ENCODE measurements at regions not wholly inside any gene's neighbourhood (a gene's known extent, or its start where the extent isn't known, plus 50 kb on each side); places are given as distances from the start of the nearest gene placed in this dataset.

DNA sequence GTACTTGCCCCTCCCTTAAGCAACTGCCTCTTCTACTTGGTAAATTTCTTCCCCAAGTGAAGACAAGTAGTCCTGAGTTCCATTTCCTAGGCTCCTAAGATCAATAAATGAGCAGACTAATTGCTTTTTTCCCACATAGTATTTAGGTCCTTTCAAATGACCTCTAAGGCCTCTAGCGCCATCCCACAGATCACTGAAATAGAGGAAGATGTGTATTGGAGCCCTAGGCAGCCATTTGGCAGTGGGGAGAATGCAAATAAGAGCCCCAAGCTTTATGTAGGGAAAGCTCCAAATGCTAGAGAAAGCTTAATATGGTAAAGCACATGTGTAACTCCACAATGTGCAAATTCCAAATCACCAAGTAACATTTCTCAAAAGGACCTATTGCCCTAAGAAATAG is 316.5 kb upstream of the PHF14 start:
- no peak overlapping the region for H3K9ac ChIP-seq (ENCODE audit: low read depth, low read length)
- TF ChIP-seq RFX5 (IDR thresholded peaks at IDR 0.05; ENCODE audit: low read depth, low read length) (no peak), MAZ (IDR thresholded peaks at IDR 0.05; ENCODE audit: borderline replicate concordance, low read depth, low read length) (no peak), POLR2A (IDR thresholded peaks at IDR 0.05; ENCODE audit: low read depth, low read length) (no peak), SMC3 (IDR thresholded peaks at IDR 0.05; ENCODE audit: low read depth, low read length) (no peak), CEBPB (IDR thresholded peaks at IDR 0.05; ENCODE audit: low read depth, low read length) (no peak), NFE2L2 (IDR thresholded peaks at IDR 0.05; ENCODE audit: low read depth, low read length) (no peak), RAD21 (IDR thresholded peaks at IDR 0.05; ENCODE audit: low read length) (no peak), RCOR1 (IDR thresholded peaks at IDR 0.05; ENCODE audit: insufficient replicate concordance, low read length) (no peak), BHLHE40 (IDR thresholded peaks at IDR 0.05; ENCODE audit: low read depth, low read length) (no peak), MXI1 (IDR thresholded peaks at IDR 0.05; ENCODE audit: borderline replicate concordance, low read depth, low read length) (no peak)
- TF ChIP-seq, protein P1, sequence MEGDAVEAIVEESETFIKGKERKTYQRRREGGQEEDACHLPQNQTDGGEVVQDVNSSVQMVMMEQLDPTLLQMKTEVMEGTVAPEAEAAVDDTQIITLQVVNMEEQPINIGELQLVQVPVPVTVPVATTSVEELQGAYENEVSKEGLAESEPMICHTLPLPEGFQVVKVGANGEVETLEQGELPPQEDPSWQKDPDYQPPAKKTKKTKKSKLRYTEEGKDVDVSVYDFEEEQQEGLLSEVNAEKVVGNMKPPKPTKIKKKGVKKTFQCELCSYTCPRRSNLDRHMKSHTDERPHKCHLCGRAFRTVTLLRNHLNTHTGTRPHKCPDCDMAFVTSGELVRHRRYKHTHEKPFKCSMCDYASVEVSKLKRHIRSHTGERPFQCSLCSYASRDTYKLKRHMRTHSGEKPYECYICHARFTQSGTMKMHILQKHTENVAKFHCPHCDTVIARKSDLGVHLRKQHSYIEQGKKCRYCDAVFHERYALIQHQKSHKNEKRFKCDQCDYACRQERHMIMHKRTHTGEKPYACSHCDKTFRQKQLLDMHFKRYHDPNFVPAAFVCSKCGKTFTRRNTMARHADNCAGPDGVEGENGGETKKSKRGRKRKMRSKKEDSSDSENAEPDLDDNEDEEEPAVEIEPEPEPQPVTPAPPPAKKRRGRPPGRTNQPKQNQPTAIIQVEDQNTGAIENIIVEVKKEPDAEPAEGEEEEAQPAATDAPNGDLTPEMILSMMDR (conservative IDR thresholded peaks at IDR 0.05; ENCODE audit: low read depth, low read length): no peak
- TF ChIP-seq, protein P2, sequence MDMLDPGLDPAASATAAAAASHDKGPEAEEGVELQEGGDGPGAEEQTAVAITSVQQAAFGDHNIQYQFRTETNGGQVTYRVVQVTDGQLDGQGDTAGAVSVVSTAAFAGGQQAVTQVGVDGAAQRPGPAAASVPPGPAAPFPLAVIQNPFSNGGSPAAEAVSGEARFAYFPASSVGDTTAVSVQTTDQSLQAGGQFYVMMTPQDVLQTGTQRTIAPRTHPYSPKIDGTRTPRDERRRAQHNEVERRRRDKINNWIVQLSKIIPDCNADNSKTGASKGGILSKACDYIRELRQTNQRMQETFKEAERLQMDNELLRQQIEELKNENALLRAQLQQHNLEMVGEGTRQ (IDR thresholded peaks at IDR 0.05; ENCODE audit: low read depth, low read length): no peak
- BruUV-seq (replicated peaks): no TSS peak

More for the DNA sequence above, 316.5 kb upstream of the PHF14 start:
- ATAC-seq (ENCODE audit: low read depth) (no peak), DNase-seq (no peak)
- H2AK5ac ChIP-seq (ENCODE audit: low read depth, low read length): no peak overlapping the region
- no peak overlapping the region for H3K4me3 ChIP-seq (ENCODE audit: insufficient read depth, low read depth, low read length)
- H3K27ac ChIP-seq (ENCODE audit: insufficient read depth, low read length): no peak overlapping the region
- H3K4me1 ChIP-seq (ENCODE audit: control insufficient read depth, insufficient read depth, low read length): no peaks in the 10 kb centered on the region
- ChIA-PET CTCF (no interaction called here), POLR2A (ENCODE audit: unreplicated experiment) (no interaction called here)
- no peaks in the 10 kb centered on the region for H3K9me1 ChIP-seq (ENCODE audit: insufficient read depth, low read length)
- H3K9me3 ChIP-seq (ENCODE audit: control insufficient read depth, insufficient read depth, low read length): peaks cover 4% of the 10 kb centered on the region; the same call in 1 of the 2 replicates
- H2AK9ac ChIP-seq (replicated peaks; ENCODE audit: low read depth, low read length, poor library complexity): no peak overlapping the region
- H2BK120ac ChIP-seq (ENCODE audit: low read depth, low read length): no peak overlapping the region
- H4K91ac ChIP-seq (ENCODE audit: insufficient read depth, low read depth, low read length): no peak overlapping the region
- H3K4ac ChIP-seq (ENCODE audit: low read depth, low read length): no peak overlapping the region
- no peaks in the 10 kb centered on the region for H4K20me1 ChIP-seq (ENCODE audit: insufficient read depth, low read length)
- H2BK15ac ChIP-seq (ENCODE audit: low read depth, low read length): no peak overlapping the region
- in situ Hi-C loops (cut with MboI; ENCODE audit: low sequenced_read_pairs): no loop called here
- H4K5ac ChIP-seq (ENCODE audit: low read depth, low read length): no peak overlapping the region
- no peak overlapping the region for H3K23ac ChIP-seq (ENCODE audit: low read depth, low read length)
- no peak overlapping the region for H3K18ac ChIP-seq (ENCODE audit: low read depth, low read length)
- dilution Hi-C loops (cut with HindIII; ENCODE audit: low sequenced_read_pairs, unreplicated experiment): no loop called here
- H3K36me3 ChIP-seq (ENCODE audit: control insufficient read depth, insufficient read depth, low read length): no peaks in the 10 kb centered on the region
- no peak overlapping the region for H4K8ac ChIP-seq (ENCODE audit: low read depth in 2 of 2, low read length in 2 of 2)
- no peak overlapping the region for H3K4me2 ChIP-seq (ENCODE audit: low read depth, low read length)
- intact Hi-C loops (cut with micrococcal nuclease): no loop called here
- no CpG with 5 or more reads among the region's 1 CpG for WGBS, 2 experiments (ENCODE audit: extremely low coverage in 2 of 2, insufficient read length in 1 of 2)
- no peak overlapping the region for H2BK5ac ChIP-seq (ENCODE audit: low read depth, low read length, poor library complexity, severe bottlenecking)
- no peak overlapping the region for H3K14ac ChIP-seq (replicated peaks; ENCODE audit: low read depth, low read length)
- no peaks in the 10 kb centered on the region for H3K27me3 ChIP-seq (ENCODE audit: control insufficient read depth, insufficient read depth, low read length)
- no peak overlapping the region for H2AFZ ChIP-seq (replicated peaks; ENCODE audit: low read length, poor library complexity)
- H2BK20ac ChIP-seq (ENCODE audit: low read depth, low read length): no peak overlapping the region
- H3K56ac ChIP-seq (ENCODE audit: extremely low read depth, insufficient read depth, low read length): no peak overlapping the region
- no peaks in the 10 kb centered on the region for H3K79me1 ChIP-seq (ENCODE audit: low read depth in 1 of 2, low read length in 2 of 2)

Data from IMR-90 (cell line).